ENCODE measurements at regions not wholly inside any gene's neighbourhood (a gene's known extent, or its start where the extent isn't known, plus 50 kb on each side); places are given as distances from the start of the nearest gene placed in this dataset.

DNA sequence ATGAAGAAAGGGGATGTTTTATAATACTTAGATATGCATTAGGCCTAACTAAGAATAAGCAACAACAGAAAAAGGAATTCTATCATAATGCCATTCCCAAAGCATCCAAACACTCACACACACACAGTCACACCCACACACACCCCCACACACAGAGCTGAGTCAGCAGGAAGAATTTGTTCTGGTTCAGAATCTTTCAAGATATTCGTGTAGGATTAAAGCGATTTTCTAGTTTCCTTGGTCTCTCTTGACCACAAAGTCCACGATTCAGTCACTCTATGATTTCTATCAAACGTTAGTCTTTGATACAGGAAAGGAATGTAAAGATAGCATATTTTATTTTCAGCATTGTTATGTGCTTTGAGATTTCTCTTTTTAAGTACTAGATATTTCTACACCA lies 382.6 kb upstream of the DCN start:
- DNase-seq (ENCODE audit: low read depth in 1 of 2, low spot score in 1 of 2): no peak

GRCh38 chr12:91563011-91563765 lies 380.6 kb upstream of the DCN start:
- DNase-seq (ENCODE audit: low read depth in 1 of 2, low spot score in 1 of 2): no peak

DNA sequence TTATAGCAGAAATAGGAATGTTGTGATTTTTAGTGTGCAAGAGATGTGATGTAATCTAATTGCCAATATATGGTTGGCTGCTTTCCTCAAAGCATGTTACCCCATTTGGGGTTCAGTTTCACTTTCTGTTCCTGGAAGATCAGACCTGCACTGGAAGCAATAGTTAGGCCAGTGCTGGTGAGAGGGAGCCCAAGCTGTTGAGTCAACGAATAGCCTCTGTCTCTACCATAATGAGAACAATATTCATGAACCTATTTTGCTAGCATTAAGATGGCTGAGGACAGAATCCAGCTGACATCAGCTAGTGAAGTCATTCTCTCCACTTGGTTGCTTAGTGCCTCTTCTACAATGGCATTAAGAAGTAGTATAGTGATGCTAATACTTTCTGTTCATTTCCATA lies 379.9 kb upstream of the DCN start:
- DNase-seq (ENCODE audit: low read depth in 1 of 2, low spot score in 1 of 2): no peak

DNA sequence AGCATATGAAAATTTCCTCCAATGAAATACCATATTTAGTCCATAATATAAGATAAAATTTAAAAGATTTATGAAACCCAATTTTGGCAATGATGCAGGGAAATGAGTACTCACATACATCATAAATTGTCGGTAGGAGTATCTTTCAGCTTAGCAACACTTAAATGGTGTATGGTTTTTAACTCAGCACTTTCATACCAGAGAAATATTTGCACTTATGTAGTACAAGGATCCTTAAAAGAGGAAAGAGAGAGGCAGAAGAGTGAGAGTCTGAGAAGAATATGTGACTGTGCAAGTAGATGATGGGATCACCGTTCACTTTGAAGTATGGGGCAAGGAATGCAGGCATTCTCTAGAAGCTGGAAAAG lies 379.3 kb upstream of the DCN start:
- DNase-seq (ENCODE audit: low read depth in 1 of 2, low spot score in 1 of 2): no peak

DNA sequence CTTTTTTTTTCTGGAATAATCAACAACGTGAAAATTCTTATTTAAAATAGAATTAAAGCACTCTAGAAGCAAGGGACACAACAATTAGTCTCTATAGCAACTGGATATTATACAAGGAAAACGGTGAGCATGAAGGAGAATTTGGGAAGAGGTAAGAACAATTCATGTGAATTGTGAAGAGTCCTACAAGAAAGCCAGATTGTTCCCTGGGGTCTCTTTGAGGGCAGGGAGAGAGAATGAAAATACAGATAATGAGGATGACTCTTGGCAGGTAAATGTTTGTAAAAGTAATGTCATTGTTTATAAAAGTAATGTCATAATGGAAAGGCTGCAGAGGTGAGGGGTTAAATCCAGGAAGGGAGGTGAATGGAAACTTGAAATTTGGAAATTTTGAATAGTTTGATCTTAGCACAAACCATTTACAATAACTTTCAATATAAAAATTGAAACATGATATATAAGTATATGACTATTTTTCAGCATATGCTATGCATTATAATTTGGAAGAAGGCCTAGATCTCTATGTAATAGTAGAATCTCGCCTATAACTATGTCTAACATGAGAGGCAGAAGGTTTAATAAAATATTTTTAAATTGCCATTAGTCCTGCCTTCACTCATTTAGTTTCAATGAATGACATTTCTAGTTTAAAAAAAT lies 378.8 kb upstream of the DCN start:
- DNase-seq (ENCODE audit: low read depth in 1 of 2, low spot score in 1 of 2): no peak

DNA sequence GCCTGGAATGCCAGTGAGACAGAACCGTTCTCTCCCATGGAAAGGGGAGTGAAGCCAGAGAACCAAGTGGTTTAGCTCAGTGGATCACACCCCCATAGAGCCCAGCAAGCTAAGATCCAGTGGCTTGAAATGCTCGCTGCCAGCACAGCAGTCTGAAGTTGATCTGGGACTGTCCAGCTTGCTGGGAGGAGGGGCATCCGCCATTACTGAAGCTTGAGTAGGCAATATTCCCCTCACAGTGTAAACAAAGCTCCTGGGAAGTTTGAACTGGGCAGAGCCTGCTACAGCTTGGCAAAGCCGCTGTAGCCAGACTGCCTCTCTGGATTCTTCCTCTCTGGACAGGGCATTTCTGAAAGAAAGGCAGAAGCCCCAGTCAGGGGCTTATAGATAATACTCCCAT lies 374.3 kb upstream of the DCN start:
- no peak for DNase-seq (ENCODE audit: low read depth in 1 of 2, low spot score in 1 of 2)

DNA sequence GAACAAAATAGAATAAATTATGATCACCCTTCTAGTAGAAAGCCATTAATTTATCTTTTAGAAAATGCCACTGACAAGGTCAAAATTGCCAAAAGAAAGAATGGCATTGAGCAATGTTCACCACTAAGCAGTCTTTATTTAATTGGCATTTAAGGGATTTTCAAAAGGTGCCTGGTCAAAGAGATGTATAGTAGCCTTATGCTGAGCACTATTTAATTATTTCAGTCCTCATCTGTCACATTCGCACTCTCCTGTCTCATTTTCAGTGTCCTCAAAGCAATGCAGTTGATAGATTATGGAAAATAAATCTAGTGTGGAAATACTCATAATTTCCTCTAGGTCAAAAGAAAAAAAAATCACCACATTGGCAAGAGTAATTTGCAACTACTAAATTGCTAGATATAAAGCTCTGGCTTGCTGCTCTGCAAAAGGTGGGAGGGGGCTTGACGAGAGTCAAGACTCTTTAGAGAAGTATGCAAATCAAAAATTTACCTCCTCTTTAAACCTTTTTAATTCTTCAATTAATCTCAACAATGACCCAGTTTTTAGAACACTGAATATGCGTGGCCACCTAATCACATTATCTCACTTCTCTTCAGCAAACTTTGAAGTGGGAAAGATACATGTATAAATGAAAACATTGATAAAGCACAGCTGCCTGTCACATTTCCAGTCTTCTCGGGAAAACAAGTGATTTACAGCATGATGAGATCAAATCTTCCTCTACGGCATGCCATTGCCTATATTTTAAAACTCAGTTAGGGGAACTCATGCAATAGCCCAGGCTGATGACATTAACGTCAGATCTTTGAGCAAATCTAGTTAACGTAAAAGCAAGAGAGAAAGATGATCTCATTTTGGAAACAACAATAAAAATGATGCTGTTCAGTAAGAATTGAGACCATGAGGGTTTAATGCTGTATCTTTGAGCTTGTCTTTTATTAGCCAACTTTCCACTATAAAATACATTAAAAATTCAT lies 373.1 kb upstream of the DCN start:
- no peak for DNase-seq (ENCODE audit: low read depth in 1 of 2, low spot score in 1 of 2)

DNA sequence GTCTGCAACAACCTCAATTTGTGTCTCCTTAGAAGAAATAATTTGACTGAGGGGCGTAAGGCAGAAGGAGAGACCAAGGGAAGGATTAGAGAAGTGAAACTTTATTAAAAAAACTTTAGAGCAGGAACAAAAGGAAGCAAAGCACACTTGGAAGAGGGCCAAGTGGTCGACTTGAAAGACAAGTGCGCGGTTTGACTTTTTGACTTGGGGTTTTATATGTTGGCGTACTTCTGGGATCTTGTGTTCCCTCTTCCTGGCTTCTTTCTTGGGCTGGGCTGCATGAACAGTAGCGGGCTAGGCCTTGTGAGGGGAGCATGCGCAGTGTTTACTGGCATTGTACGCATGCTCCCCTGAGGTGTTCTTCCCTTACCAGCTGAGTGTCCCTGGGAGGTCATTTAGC lies 369.3 kb upstream of the DCN start:
- DNase-seq (ENCODE audit: low read depth in 1 of 2, low spot score in 1 of 2): no peak

GRCh38 chr12:91551242-91551641 lies 368.6 kb upstream of the DCN start:
- DNase-seq (ENCODE audit: low read depth in 1 of 2, low spot score in 1 of 2): no peak

- no peak for DNase-seq (ENCODE audit: low read depth in 1 of 2, low spot score in 1 of 2)
Measured at GRCh38 chr12:91542666-91543065, 360.0 kb upstream of the DCN start.

DNA sequence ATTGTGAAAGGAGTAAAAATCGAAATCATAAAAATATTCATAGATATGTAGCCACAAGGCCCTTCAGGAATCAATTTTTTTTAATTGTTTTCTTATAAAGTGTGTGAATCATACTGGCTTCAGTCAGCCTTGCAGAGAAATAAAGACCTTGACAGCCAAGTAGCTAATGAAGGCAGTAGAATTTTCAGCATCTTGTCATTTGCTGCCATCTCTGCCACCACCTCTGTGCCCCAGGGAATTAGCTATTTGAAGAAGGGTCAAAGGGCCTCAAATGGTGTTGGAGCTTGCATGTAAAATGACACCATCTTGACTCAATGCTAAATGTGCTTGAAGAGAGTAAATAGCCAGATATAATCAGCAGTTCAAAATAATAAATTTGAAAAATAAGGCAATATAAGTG lies 359.4 kb upstream of the DCN start:
- no peak for DNase-seq (ENCODE audit: low read depth in 1 of 2, low spot score in 1 of 2)

- DNase-seq (ENCODE audit: low read depth in 1 of 2, low spot score in 1 of 2): no peak
Measured at GRCh38 chr12:91538418-91538817, 355.8 kb upstream of the DCN start.

DNA sequence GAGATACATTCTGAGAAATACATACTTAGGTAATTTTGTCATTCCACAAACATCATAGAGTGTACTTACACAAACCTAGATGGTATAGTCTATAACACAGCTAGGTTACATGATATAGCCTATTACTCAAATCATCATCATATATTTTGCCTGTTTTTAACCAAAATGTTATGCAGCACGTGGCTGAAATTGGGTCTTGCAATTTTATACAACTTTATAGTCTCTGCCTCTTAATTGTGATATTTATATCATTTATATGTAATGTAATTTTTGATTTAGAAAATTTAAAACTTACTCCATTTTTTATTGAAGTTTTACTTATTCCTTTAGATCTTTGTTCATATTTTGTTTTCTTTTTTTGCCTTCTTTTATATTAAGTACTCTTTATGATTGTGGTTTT lies 350.7 kb upstream of the DCN start:
- DNase-seq (ENCODE audit: low read depth in 1 of 2, low spot score in 1 of 2): no peak

- no peak for DNase-seq (ENCODE audit: low read depth in 1 of 2, low spot score in 1 of 2)
Measured at GRCh38 chr12:91529829-91530228, 347.2 kb upstream of the DCN start.

GRCh38 chr12:91523831-91524230 lies 341.2 kb upstream of the DCN start:
- no peak for DNase-seq (ENCODE audit: low read depth in 1 of 2, low spot score in 1 of 2)

GRCh38 chr12:91516695-91517047 lies 334.1 kb upstream of the DCN start:
- no peak for DNase-seq (ENCODE audit: low read depth in 1 of 2, low spot score in 1 of 2)

DNA sequence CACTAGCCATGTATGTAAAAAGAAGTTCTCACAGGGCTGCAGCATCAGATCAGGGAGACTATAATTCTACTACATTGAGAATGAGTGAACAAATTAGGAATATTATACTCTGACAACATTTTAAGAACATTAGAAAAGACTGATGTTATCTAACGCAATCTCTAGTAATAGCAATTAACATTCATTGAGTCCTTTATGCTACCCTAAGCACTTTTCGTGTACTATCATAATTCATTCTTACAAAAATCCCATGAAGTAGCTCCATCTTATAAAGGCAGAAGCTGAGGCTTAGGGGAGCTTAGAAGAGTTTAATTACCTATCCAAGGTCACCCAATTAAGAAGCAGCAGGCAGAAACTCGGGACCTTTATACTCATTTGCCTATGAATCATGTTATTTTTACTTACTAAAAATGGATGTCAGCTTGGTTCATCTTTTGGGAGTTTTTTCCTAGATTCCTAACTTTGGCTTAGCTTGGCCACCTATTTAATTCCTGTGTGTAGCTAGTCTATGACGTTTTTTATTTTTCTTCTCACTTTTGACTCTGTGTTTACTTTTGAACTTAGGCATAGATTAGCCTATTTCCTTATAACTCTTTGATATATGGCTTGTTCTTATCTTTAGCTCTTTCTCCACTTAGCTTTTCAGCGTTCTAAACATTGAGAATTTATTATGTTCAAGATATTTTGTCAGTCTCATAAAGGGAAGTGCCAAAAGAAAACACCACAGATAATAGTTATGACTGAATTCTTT lies 333.5 kb upstream of the DCN start:
- DNase-seq (ENCODE audit: low read depth in 1 of 2, low spot score in 1 of 2): no peak

DNA sequence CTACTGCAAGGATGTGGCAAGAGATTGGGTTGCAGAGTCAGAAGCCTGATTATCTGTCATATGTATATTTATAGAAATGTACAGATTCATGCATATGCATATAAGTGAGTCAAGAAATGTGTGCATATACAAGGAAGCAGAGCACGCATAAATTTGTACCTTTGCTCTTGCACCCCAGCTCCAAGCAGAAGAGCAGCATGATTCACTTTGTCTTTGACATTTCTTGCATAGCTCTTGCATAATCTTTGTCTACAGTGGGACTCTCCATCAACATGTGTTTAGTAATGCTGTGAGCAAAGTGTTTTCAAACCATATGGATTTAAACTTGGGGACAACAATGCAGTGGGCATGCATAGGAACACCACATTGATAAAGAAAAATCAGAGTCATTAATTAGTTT lies 330.7 kb upstream of the DCN start:
- DNase-seq (ENCODE audit: low read depth in 1 of 2, low spot score in 1 of 2): no peak

DNA sequence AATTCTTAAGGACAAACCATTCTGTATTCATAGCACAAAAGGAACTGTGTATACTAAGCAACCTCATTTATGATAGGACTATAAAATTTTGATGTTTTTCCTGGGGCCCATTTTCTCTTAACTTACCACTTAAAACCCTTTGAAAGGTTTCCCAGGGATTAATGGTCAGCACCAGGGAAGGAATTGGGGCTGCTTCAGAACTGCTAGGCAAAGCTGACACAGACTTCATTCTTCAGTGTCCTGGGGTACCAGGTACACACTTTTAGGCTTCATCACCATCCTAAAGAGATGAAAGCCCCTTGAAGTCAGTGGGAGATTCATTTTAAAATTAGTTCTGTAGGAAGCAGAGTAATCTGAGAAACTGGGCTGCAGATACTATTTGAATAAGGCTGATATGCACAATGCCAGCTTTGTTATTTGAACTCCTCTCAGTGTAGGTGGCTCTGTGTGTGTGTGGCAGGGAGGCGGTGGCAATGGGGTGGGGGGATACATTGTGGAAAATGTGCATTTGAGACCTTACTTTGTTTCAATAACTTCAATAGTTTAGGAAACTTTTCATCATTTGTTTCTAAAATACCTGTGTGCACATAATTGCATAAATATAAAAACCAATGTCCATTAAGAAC lies 329.3 kb upstream of the DCN start:
- DNase-seq (ENCODE audit: low read depth in 1 of 2, low spot score in 1 of 2): no peak

- DNase-seq (ENCODE audit: low read depth in 1 of 2, low spot score in 1 of 2): no peak
Measured at GRCh38 chr12:91507754-91508153, 325.1 kb upstream of the DCN start.

DNA sequence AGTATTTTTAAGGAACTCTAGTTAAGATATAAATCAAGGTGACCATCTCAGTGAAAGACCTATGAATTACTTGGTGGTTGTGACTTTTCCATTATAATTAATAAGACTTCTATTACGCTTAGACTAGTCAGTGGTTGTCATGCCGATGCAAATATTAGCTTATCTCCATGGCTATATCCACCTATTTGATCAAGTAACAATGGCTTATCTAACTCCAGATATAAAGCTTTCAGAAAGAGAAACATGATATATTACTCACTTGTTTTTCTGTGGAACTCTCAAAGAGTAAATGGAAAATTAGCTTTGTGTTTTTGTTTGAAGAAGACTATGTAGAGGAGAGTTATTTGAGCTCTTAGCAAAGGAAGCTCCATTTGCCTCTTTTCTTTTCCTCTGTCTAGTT lies 323.8 kb upstream of the DCN start:
- no peak for DNase-seq (ENCODE audit: low read depth in 1 of 2, low spot score in 1 of 2)

Data from activated CD4-positive, alpha-beta T cell treated with anti-CD3 and anti-CD28 coated beads, Interleukin-2, amount 50 U/mL, for 24 hours (primary cell).